Right forelimb (tissue), 1 donor: ENCODE measurements at regions not wholly inside any gene's neighbourhood (a gene's known extent, or its start where the extent isn't known, plus 50 kb on each side); places are given as distances from the start of the nearest gene placed in this dataset.

Experiments used
- DNase-seq: peaks from one replicate; pipeline ENCODE4 v3.0.0-alpha.2; 2018

DNA sequence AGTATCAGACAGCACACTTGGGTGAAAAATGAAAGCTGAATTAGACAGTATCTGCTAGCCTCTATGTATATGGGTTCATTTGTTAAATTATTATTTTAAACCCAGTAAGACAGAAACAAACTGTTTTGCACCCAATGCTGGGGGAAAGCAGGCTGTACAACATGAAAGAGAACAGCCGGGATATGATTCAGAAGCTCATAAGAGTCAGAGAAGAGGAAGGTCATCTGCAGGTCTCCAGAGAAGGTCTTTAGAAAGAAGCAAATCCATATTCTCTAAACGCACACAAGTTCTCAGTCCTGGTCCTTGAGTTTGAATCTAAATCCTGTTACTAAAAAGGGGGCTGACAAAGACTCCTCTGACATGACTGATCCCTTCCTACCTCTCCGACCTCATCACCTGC is 155.1 kb downstream of the SIPA1L2 start:
- DNase-seq = no peak

DNA sequence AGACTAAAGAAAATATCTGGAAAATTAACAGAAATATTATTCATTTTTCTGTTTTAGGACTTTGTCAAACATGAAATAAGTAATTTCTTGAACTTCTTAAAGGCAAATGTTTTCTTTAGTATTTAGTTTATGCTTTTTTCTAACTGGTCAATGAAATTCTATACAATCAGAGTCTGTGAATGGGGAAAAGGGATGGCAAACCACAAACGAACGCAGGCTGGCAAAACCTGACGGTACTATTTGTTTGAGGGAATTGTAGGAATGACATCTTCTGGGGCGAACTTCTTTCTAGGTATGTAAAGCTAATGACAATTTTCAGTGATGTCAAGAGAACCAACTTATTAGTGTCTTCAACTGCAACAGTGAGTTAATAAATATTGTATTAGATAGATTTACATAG is 156.0 kb downstream of the SIPA1L2 start:
- no peak for DNase-seq

DNA sequence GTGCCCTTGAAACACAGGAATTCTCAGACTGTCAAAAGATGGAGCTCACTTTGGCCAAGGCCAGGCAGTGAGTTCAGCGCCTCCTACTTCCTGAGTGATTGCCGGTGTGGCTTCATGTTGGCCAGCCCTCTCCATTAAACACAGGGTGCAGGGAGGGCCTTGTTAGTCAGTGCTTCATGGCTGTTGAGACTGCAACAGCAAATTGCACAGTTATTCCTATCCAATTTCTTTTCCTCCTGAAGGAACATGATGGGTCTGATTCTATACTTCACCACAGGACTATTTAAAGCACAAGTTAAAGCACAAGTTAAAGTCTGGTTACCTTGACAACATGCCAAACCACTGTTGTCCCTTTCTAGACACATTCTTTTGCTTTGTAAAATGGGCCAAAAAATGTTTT is 156.6 kb downstream of the SIPA1L2 start:
- DNase-seq = no peak

DNA sequence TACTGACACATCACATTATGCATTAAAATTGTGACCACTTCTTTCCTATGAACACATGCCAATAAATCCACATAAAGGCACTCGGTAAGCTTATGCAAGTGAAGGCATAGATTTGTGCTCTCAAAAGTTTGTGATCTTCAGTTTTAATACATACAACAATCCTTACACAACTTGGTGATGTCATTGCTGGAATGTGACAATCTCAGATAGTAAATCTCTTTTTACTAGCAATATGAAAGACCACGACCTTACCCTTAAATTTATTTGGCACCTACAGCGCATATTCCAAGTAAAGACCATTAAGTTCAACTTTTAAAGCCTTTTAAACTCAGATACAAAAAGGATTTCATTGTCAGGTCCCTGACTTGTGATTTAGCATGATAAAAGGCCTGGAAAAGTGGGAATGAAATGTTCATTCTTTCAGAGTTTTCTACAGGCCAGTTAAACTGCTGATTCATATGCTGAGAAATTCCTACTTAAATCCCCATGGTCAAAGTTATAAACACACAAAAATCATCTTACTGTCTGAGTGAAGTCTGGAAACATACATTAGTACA is 157.4 kb downstream of the SIPA1L2 start:
- DNase-seq = no peak

DNA sequence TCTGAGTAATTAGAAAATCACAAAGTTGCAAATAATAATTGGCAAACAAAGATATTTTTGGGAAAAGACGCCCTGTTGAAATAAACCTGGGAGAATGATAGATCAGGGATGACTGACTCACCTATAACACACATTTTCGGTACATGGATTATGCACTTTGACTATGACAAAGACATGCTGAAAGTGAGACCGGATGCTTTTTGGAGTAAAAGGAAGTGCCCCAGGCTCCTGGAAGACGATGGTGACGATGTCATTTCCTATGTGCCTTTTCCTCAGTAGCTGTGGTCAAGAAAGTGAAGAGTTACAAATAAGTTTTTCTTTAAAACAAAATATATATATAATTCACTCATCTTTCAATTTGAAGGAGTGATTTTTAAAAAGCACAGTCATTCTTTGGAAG is 158.7 kb downstream of the SIPA1L2 start:
- no peak for DNase-seq

DNA sequence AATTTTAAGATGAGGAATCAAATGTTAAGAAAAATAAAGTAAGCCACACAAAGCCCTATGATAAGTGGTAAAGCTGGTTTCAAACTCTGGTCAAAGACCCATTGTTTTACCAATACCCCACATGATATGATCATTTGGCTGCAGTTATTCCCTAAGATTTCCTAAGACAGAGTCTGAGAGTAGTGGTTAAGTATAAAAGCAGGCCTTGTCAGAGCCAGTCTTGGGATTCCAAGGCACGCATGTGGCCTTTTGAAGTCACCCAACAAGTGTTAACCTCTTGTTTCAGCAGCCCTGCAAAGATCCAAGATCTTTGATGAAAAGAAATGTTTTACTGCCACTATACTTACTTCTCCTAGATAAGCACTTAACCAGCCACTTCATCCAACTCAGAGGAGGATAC is 159.2 kb downstream of the SIPA1L2 start:
- no peak for DNase-seq

DNA sequence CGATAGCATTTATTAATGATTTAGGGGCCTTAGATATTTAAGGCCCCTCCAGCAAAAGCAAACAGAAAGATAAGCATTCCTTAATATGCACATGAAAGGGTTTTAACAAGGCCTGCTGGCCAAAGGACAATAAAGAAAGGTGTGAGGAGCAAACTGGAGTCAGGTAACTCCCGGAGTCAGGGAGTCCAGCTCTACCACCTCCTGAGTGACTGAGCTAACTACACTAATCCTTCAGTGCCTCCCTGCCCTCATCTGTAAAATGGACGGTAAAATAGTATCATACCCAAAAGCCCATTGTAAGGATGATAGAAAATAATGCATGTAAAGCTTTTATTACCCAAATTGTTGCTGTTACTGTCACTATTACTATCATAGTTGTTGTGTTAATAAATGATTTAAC is 161.7 kb downstream of the SIPA1L2 start:
- DNase-seq = no peak

DNA sequence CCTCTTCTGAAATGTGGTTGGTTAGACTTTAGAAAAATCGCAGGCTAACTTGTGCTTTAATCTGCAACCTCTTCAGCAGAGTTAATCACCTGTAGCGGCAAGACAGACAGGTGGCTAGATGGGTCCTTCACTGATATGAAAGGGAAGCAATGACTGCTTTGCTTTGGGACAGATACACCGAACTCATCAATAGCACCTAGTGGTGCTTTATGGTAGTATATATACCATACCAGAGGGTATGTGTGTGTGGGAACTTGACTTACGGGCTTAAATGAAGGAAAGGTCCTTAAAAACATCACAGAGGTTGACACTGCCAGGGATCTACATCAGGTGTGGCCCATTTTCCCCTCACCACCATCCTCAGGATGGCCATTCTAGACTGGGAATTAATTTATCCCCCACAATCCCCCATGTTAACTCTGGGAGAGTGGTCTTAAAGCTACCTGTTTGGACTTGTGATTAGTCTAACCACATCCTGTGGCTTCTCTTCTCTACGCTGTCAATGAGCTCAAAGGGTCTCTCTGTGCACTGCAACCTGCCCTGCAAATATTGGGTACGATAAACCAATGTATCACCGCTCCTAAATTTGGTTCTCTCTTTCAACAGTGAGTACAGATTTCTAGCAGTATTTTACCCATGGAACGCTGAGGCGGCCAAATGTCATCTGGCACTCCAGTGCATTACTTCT is 162.7 kb downstream of the SIPA1L2 start:
- no peak for DNase-seq

DNA sequence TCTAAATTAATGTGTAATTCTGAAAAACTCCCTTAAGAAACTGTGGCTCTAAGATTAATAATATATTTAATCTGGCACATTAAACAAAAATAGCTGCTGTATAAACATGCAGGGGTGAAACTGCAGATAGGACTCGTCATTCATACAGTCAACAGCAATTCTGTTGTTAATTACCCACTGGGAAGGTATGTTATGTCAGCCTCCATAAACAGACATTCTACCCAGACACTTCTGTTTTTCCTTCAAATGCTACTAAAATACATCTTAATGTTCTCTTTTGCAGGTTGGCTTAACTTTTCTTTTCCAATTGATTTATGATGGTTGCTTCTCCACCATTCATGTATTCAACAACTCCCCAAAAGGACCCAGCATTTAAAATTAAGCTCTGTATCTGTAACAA is 165.6 kb downstream of the SIPA1L2 start:
- no peak for DNase-seq

DNA sequence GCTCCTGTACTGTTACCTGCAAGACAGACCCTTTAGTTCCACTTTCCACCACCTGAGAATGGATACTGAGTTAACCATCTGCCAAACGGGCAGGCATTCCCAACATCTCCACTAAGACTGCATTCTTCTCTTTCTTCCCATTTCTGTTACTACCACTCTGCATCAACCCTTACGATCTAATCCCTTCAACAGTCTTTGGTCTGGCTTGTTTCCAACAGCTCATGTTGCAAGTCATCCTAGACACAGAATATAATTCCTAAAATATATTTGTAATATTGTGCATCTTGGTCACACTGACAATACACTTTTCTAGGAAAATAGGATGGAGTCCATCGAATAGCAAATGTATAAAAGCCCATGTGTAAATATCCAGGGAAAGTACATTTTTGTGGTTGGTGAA is 166.7 kb downstream of the SIPA1L2 start:
- no peak for DNase-seq

DNA sequence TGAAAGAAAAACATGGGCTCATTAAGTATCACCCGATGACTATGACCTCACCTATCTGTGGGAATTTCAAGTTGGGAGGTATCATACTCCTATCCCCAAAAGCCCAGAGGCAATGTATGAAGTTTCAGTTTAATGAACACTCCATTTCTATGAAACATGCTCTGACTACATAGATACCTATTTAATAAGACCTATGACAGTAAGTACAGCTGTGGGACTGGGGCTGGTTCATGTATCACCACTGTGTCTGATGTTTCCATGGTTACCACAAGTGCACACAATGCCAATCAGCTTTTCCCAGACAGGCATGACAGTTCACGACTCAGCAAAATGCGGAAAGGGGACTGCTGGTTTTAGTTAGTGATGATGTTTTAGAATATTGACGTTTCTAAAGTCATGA is 167.7 kb downstream of the SIPA1L2 start:
- DNase-seq = no peak

DNA sequence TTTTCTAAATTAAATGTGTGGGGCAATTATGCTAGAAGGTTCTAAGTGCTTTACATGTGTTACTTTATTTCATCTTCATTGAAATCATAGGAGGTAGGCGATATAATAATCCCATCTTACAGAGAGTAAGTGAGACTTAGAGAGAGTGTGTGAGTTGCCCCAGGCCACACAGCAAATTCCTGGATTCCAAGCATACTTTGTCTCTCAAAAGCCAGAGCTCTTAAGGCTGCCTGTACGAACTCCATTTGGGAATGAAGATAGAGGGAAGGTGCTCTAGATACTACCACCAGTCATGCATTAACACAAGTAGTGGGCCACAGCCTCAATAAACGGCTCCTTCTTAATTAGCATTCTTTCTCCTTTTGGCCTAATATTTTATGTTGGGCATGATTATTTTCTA is 170.1 kb downstream of the SIPA1L2 start:
- no peak for DNase-seq

DNA sequence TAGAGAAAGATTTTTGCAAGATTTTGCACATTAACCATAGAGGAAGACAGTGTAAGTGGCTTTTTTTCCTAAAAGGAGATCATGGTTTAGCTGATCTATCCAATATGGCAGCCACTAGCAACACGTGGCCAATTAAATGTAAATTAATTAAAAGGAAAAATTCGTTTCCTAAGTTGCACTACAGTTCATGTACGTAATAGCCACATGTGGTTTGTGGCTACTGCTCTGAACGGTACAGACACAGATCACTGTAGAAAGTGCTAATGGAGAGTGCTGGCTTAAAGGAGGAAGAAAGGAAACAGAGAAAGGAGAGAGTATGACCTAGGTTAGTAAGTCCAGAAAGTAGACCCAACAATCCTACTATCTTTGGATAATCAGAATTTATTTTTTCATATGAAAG is 170.8 kb downstream of the SIPA1L2 start:
- DNase-seq = no peak

DNA sequence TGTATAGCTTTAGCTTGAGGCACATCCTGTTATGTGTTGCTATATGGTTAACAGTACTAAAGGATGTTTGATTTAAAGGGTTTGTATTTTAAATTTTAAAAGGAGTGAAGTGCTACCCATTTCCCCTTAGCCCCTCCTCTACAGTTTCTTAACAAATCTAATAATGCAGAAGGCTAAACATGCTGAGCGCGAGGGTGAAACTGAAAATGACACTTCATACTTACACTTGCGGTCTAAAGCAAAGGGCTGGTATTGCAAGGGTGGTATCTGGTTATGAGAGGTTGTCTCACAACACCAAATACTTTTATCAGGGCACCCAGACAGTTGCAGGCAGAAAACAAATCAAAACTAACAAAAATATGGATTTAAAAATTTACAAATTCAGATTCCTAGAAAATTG is 172.3 kb downstream of the SIPA1L2 start:
- no peak for DNase-seq

DNA sequence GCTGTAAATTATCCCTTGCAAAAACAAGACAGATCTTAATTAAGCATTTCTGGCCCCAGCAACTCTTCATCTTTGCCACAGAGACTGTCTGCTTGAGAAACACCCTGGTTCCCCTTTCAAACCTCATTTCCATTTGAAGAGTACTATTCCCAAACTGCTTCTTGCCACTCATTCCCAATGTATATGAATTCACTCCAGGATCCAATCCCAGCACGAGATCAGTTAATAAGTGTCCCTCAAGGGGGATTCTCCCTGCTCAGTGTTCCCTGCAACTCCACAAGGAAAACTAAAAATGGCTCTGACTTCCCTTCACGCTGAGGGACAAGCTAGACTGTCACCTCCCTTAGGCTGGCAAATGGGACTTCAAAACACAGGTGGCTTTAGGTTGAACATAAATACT is 173.2 kb downstream of the SIPA1L2 start:
- no peak for DNase-seq

DNA sequence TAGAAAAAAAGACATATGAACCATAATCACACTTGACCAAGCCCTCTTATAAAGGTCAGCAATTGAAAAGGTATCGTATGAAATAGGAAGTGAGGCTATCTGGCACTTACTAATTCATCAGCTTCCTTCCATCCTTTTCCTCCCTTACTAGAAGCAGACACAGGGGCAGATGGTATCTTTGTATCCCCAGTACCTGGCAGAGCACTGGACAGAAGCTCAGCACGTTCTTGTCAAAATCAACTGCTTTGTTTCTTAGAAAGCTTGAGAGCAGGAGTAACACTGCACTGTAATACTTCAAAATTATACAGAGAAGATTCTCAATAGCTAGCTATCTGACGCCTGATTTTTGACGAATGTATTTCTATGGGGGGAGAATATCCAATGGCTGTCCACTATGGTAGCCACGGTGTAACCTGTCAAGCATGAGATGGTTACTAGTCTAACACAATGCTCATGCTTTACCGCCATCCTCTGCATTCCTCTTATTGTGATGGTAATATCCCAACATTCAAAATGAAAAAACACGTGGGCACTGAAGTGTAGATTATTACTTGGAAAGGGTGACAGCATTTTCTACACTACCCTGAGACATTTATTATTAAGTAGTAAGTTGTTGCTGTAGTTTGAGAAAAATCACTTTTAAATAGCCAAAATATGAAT is 175.6 kb downstream of the SIPA1L2 start:
- no peak for DNase-seq

DNA sequence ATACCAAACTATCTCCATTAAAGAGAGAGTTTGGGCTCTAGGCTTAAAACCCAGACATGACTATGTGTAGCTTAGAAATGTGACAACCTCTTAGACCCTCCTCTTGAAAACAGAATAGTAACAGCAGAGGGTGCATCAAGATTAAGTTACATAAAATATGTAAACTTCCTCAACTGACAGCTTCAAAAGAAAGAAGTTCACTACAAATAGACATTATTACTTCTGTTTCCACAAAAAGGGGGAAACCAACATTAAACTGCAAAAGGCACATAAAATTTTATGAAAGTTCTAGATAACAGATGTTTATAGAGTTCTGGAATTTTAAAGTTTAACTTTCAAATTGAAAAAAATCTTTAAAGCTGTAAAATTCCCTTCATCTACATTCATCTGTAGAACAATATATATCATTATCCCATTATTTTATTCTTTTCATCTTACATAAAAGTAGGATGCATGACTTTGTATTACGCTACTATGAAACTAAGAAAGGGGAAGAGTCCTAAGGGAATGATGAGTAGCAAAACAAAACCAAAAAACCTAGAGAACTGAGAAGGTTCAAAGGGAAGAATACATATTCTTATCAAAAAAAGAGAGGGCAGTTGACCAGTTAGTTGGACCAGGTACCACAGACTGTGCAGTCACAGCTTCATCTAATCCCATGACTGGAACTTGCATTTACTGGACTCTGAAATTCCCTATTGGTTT is 177.0 kb downstream of the SIPA1L2 start:
- DNase-seq = no peak

DNA sequence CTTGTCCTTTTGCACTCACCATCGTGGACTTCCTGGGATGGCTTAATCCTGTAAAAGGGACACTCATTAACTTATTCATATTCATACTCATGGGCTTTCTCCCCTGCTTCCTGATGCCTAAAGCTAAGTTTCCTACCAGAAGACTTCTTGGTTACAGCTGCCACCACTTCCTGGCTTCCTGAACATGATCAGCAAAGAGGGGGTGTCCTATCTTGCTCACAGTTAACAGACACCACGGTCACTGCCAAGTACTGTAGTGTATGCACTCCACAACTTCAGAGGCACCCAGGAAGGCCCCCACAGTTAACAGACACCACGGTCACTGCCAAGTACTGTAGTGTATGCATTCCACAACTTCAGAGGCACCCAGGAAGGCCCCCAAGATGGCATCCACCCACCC is 177.8 kb downstream of the SIPA1L2 start:
- DNase-seq = no peak

DNA sequence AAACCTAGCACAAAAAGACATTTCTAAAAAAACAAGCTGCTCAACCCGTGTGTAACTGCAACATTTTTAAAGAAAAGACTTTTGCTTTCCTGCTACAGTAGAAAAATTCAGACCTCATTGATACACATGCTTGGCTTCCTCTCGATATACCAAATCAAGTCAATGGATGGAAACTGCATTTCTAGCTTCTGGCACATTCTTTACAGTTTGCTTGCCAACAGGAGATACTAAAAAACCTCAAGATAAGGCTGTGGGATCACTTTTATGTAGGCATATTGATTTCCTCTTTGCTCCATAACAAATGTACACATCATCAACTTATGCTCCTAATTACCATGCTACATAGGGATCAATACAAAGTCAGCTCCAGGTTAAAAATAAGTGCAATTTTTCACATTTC is 178.4 kb downstream of the SIPA1L2 start:
- no peak for DNase-seq

DNA sequence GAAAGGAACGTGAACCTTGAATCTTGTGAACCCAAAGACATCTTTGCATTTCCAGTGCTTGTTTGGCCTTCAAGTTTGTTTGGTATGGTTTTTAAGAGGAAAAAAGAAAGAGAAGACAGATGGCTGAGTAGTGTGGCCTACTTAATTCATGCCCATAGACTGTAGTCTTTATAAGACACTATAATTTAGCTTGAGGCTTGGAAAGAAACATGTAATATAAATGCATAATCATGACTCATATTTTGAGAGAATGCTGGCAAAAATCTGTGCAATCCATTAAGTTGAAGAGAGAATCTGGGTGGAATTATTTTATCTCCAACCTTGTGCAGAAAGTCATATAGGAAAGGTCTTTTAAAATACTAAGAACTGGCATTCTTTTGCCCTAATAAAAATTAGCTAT is 179.3 kb downstream of the SIPA1L2 start:
- DNase-seq = no peak

DNA sequence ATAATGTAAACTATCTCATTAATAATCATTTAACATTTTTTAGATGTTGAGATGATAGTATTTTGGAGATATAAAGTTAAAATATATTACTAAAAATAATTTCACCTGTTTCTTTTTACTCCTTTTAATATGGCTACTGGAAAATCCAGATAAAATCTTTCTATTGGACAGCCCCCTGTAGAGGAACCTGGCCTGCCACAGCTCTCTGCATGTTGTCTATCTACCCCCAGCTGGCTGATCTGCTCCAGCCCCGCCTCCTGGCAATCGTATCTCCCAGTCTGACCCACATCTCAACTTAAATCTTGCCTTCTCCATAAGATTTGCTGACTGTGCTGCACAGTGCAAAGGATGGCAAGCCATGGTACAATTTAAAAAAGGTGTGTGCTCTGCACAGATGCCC is 182.8 kb downstream of the SIPA1L2 start:
- DNase-seq = no peak

DNA sequence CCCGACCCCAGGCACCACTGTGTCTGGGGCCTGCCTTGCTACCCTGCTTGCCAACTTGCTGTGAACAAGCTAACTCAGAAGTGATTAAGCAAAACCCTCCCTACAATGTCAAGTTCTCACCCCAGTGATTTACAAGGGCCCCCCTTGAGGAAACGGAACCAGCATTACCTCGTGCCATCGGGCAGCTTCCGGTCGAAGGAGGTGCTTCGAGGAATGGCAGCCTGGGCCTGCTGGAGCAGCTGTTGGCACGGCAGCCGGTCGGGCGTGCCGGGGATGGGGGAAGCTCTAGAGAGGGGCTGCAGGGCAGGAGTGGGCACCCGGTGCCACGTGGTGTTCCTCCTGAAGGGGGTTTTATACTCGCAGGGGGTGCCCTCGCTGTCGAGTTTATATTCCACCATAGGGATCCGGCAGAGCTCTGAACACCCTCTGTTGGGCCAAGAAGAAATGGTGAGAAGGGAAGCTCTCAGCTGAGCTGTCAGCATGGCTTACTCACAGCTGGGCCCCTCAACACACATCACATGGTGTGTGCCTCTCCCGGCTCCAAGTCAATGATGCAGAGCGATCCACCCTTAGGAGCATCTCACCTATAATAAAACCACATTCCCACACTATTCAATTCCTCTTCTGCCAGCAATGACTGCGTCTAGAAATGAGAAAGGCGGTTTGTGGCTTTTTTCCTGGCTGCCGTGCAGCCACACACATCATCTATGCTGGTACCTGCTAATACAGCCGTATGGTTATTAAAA is 184.4 kb downstream of the SIPA1L2 start:
- no peak for DNase-seq

DNA sequence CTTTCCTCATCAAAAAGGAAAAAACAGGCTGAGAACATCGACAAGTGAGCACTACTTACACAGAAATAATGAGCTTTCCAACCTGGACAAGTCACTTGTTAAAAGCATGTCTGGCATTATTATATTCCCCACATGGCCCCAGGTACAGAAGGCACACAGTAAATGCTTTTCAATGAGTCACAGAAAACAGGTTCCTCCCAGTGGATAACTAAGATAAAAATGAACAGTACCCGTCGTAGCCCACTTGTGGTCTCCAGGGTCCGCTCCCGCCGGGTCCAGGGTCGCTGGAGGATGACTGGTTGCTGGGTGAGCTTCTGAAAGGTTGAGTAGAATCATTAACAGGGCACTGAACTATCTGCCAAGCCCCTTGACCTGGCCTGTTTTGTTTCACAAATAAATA is 186.6 kb downstream of the SIPA1L2 start:
- DNase-seq = no peak
